ENCODE measurements at regions not wholly inside any gene's neighbourhood (a gene's known extent, or its start where the extent isn't known, plus 50 kb on each side); places are given as distances from the start of the nearest gene placed in this dataset.

DNA sequence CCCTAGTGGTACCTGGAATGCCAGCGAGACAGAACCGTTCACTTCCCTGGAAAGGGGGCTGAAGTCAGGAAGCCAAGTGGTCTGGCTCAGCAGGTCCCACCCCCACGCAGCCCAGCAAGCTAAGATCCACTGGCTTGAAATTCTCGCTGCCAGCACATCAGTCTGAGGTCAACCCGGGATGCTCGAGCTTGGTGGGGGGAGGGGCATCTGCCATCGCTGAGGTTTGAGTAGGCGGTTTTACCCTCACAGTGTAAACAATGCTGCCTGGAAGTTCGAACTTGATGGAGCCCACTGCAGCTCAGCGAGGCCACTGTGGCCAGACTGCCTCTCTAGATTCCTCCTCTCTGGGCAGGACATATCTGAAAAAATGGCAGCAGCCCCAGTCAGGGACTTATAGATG is 464.7 kb upstream of the TOM1L1 start (continued):
- TF ChIP-seq, protein P1, sequence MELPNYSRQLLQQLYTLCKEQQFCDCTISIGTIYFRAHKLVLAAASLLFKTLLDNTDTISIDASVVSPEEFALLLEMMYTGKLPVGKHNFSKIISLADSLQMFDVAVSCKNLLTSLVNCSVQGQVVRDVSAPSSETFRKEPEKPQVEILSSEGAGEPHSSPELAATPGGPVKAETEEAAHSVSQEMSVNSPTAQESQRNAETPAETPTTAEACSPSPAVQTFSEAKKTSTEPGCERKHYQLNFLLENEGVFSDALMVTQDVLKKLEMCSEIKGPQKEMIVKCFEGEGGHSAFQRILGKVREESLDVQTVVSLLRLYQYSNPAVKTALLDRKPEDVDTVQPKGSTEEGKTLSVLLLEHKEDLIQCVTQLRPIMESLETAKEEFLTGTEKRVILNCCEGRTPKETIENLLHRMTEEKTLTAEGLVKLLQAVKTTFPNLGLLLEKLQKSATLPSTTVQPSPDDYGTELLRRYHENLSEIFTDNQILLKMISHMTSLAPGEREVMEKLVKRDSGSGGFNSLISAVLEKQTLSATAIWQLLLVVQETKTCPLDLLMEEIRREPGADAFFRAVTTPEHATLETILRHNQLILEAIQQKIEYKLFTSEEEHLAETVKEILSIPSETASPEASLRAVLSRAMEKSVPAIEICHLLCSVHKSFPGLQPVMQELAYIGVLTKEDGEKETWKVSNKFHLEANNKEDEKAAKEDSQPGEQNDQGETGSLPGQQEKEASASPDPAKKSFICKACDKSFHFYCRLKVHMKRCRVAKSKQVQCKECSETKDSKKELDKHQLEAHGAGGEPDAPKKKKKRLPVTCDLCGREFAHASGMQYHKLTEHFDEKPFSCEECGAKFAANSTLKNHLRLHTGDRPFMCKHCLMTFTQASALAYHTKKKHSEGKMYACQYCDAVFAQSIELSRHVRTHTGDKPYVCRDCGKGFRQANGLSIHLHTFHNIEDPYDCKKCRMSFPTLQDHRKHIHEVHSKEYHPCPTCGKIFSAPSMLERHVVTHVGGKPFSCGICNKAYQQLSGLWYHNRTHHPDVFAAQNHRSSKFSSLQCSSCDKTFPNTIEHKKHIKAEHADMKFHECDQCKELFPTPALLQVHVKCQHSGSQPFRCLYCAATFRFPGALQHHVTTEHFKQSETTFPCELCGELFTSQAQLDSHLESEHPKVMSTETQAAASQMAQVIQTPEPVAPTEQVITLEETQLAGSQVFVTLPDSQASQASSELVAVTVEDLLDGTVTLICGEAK (IDR thresholded peaks at IDR 0.05), result no peak
- TF ChIP-seq, protein P1 (CRISPR knock-in tag; IDR thresholded peaks at IDR 0.05), result no peak
- TF ChIP-seq MTF1 (CRISPR knock-in tag; IDR thresholded peaks at IDR 0.05) (no peak), SETDB1 (CRISPR knock-in tag; IDR thresholded peaks at IDR 0.05; ENCODE audit: borderline replicate concordance) (no peak), BCL6 (CRISPR knock-in tag; IDR thresholded peaks at IDR 0.05) (no peak), POLR2G (IDR thresholded peaks at IDR 0.05; ENCODE audit: low read depth, low read length) (no peak), ZNF33A (CRISPR knock-in tag; IDR thresholded peaks at IDR 0.05; ENCODE audit: borderline replicate concordance) (no peak), PAX8 (CRISPR knock-in tag; IDR thresholded peaks at IDR 0.05; ENCODE audit: borderline replicate concordance) (no peak), ZNF251 (CRISPR knock-in tag; IDR thresholded peaks at IDR 0.05) (no peak), THYN1 (CRISPR knock-in tag; IDR thresholded peaks at IDR 0.05; ENCODE audit: borderline replicate concordance, low read depth) (no peak), ZNF777 (CRISPR knock-in tag; IDR thresholded peaks at IDR 0.05) (no peak), ZNF572 (CRISPR knock-in tag; IDR thresholded peaks at IDR 0.05) (no peak)
- TF ChIP-seq, protein P2, sequence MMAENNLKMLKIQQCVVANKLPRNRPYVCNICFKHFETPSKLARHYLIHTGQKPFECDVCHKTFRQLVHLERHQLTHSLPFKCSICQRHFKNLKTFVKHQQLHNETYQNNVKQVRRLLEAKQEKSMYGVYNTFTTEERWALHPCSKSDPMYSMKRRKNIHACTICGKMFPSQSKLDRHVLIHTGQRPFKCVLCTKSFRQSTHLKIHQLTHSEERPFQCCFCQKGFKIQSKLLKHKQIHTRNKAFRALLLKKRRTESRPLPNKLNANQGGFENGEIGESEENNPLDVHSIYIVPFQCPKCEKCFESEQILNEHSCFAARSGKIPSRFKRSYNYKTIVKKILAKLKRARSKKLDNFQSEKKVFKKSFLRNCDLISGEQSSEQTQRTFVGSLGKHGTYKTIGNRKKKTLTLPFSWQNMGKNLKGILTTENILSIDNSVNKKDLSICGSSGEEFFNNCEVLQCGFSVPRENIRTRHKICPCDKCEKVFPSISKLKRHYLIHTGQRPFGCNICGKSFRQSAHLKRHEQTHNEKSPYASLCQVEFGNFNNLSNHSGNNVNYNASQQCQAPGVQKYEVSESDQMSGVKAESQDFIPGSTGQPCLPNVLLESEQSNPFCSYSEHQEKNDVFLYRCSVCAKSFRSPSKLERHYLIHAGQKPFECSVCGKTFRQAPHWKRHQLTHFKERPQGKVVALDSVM (CRISPR knock-in tag; IDR thresholded peaks at IDR 0.05), result no peak
- TF ChIP-seq, protein P3, sequence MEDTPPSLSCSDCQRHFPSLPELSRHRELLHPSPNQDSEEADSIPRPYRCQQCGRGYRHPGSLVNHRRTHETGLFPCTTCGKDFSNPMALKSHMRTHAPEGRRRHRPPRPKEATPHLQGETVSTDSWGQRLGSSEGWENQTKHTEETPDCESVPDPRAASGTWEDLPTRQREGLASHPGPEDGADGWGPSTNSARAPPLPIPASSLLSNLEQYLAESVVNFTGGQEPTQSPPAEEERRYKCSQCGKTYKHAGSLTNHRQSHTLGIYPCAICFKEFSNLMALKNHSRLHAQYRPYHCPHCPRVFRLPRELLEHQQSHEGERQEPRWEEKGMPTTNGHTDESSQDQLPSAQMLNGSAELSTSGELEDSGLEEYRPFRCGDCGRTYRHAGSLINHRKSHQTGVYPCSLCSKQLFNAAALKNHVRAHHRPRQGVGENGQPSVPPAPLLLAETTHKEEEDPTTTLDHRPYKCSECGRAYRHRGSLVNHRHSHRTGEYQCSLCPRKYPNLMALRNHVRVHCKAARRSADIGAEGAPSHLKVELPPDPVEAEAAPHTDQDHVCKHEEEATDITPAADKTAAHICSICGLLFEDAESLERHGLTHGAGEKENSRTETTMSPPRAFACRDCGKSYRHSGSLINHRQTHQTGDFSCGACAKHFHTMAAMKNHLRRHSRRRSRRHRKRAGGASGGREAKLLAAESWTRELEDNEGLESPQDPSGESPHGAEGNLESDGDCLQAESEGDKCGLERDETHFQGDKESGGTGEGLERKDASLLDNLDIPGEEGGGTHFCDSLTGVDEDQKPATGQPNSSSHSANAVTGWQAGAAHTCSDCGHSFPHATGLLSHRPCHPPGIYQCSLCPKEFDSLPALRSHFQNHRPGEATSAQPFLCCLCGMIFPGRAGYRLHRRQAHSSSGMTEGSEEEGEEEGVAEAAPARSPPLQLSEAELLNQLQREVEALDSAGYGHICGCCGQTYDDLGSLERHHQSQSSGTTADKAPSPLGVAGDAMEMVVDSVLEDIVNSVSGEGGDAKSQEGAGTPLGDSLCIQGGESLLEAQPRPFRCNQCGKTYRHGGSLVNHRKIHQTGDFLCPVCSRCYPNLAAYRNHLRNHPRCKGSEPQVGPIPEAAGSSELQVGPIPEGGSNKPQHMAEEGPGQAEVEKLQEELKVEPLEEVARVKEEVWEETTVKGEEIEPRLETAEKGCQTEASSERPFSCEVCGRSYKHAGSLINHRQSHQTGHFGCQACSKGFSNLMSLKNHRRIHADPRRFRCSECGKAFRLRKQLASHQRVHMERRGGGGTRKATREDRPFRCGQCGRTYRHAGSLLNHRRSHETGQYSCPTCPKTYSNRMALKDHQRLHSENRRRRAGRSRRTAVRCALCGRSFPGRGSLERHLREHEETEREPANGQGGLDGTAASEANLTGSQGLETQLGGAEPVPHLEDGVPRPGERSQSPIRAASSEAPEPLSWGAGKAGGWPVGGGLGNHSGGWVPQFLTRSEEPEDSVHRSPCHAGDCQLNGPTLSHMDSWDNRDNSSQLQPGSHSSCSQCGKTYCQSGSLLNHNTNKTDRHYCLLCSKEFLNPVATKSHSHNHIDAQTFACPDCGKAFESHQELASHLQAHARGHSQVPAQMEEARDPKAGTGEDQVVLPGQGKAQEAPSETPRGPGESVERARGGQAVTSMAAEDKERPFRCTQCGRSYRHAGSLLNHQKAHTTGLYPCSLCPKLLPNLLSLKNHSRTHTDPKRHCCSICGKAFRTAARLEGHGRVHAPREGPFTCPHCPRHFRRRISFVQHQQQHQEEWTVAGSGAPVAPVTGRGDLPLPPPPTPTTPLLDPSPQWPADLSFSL (CRISPR knock-in tag; IDR thresholded peaks at IDR 0.05), result no peak
